HG03378 (cell line): ENCODE measurements at regions not wholly inside any gene's neighbourhood (a gene's known extent, or its start where the extent isn't known, plus 50 kb on each side); places are given as distances from the start of the nearest gene placed in this dataset.

Experiments
- ATAC-seq: cut with Tn5 transposase; IDR thresholded peaks from one replicate; pipeline ENCODE4 v1.9.1; 2021; ENCODE audit warnings: mild to moderate bottlenecking, moderate library complexity; ENCODE audit not compliant: unreplicated experiment

DNA sequence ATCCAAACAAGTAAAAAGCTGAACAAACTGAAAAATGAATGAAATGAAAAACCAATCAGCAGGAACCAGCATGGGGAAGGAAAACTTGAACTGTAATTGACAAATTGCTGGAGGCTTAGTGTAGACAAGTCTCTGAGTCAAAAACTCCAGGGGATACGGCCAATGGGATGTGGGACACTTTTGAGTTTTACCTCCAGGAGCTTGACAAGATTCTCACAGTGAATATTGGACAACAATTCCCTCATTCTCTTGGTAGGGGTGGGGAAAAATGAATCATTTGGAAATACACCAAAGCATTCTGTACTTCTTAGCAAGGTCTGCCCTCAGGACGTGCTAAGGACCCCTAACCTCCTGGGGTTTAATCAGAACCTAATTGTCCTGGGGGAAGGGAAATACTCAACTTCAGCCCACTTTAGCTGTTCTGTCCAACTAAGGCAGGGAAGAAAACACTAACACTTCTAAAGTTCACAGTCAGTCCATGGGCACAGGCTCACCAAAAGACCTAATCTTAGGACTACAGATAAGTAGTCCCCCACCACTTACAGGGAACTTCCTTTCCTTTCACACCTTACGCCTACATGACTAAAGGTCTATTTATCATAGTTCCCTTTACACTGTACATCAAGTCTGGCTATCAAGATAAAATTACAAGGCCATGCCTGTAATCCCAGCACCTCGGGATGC, 60.7 kb upstream of the CDC42BPA start:
- no peak for ATAC-seq

DNA sequence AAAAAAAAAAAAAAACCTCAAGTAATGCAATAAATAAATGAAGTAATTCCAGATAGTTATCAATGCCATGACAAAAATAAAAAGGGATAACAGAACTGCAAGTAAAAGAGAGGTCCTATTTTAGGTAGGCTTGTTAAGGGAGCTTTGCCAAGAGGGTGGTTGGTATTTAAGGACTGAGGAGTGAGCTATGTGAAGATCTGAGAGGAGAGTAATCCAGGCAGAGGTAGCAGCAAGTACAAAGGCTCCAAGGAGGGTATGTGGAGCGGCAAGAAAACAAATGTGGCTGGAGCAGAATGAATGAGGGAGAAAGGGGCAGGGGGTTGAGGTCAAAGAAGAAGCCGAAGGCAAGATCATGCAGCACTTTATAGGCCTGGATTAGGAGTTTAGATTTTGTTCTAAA, 59.9 kb upstream of the CDC42BPA start:
- ATAC-seq: no peak

DNA sequence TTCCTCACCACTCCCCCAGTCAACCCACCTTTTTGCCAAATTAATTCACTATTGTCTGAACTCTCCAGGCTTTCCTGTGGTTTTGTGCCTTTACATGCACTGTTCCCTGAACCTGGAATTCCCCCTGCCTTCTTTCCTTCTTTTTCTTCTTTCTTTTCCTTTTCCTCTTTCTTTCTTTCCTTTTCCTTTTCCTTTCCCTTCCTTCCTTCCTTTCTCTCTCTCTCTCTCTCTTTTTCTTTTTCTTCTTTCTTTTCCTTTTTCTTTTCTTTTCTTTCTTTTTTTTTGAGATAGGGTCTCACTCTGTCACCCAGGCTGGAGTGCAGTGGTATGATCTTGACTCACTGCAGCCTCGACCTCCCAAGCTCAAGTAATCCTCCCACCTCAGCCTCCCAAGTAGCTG, 56.6 kb upstream of the CDC42BPA start:
- ATAC-seq: no peak

DNA sequence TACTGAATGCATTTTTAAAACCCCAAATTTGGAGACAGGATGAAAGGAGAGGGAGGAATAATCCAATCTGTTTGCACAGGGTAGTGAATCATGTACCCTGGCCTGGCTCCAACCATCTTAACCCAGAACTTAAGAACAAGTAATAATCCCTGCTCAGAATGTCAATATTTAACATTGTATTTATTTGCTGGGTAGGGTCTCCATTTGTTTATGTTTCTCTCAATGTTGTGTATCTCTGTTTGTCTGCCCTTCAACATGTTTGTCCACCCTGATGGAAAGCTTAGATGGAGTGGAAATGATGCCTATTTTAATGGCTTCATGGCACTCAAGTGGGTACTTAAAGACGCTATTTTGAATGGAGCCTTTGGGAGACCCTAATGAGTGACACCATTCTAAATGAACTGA, 54.4 kb upstream of the CDC42BPA start:
- no peak for ATAC-seq

DNA sequence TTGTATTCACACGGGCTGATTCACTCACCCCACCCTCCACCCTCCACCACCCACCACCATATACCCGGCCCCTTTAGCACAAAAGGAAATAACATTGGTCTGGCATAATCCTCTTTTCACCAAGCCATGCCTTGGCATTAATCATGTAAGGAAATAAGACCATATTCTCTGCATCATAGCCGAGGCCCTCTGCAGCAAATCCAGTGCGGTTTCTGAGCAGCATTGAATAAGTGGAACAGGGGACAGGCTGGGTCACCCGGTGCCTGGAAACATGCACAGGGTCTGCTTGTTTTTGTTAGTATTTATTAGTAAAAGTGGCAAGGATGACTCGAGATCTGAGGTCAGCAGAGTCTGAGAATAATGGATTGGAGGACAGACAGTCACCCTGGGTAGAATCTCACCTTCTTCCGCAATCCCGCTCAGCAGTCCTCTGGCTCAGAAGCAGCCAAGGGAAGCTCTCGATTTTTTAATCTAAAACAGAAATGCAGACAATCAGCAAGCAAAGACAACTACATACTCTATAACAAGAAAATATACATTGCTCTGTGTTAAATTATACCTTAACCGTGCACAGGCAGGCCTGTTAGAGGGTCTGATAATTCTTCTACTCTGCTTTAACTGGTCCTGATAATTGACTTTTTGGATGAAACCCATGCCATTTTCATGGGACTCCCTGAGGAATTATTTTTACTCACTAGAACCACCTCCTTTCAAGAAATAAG, 52.4 kb upstream of the CDC42BPA start:
- no peak for ATAC-seq

DNA sequence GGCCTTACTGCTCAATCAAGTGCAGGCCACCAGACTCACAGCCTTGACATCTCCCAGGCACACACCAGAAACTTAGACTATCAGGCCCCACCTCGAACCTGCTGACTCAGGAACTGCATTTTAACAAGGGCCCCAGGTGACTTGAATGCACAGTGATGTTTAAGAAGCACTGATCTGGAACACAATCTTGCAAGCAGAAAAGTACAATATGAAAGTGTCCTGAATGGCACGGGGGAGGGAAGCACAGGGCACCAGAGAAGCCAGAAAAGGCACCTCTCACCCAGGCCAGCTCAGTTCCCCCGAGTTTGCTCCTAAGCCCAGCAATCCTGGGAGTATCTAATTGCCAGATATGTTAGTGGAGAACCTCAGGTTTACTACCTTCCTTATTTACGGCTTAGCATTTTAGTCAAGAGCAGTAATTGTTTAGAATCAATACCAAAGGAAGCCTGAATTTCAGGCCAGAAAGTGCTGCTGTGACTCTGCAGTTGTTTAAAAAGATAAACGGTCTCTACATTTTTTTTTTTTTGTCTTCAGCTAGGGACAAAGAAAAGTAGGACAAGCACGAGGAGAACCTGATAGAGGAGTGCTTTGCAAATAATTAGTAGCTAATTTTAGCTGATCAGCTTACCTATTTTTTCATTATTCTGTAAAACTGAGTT, 50.9 kb upstream of the CDC42BPA start:
- no peak for ATAC-seq
